ENCODE measurements at regions not wholly inside any gene's neighbourhood (a gene's known extent, or its start where the extent isn't known, plus 50 kb on each side); places are given as distances from the start of the nearest gene placed in this dataset.

DNA sequence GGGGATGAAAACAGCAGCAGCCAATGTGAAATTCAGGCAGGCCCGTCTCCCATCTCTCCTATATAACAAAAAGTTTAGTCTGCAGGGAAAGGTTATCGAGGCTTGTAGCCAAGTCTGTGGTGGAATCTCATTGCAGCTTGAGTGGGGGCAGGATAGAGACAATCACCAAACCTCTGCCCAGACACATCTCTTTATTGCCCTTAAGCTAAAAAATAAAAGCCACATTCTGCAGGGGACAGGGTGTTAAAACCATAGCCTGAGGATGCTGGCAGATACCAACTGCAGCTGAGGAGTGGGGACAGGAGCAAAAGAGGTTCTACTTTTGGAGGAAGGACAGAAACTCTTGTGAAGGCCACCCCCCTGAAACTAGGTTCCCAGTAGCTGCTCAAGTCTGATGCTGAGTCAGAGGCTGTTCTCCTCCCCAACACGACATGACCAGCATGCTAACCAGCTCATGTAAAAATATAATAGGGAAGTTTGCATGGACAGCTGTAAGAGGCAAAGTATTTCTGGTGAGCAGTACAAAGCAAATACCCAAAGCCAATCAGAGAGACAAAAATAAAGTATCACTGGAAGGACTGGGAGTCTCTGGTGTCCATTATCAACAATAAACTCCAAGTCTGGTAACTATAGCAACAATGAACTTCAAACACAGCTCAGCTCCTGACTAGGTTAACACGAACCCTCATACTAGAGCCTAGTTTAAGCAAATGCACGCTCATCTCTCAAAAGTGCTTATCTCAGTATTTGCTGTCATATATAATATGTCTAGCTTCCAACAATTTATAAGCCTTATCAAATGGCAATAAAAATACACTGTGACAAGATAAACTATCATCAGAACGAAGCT, 362.2 kb upstream of the SLCO3A1 start:
- no peak for DNase-seq (ENCODE audit: low spot score)

DNA sequence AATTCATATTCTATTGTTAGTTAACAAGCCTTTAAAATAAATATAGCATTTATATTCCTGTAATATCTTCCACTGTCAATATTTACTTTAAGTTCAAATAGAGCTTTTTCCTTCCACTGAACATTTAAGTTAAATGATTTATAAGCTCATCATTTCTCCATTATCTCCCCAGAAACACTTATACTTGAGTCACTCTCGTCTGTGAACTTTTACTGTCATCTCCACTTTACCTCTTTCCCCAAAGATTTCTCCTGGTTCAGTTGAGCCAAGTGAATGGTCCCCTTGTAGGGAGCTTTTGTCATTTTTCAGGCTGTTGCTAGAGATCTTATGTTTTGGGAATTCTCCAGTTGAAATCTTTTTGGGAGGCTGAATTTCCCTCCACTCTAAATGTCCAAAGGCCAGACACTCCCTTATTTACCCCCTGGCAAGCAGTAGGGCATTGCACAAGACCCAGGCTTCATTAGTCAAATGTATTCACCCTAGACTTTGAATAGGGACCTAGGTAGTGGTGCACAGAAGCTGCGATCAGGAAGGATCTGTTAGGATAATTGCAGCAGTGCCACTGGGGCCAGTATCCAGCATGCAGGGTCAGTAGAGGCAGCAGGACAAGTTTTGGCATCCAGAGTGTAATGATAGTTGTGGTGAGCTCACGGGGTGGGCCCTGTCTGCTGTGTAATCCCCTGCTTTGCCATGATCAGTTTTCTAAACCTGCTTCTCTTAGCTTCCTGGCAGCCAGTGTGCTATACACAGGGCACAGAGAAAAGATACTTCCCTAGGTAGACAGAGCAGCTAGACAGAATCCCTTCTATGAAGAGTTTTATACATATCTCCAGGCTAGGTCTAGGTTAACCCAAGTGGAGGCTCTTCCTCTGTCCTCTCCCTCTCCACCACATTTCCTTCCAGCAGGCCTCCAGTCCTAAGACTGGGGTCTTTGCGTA, 356.5 kb upstream of the SLCO3A1 start:
- in situ Hi-C loops (cut with MboI; ENCODE audit: low sequenced_read_pairs, unreplicated experiment), result no loop called here
- DNase-seq (ENCODE audit: low spot score), result no peak
- TF ChIP-seq, protein P1, sequence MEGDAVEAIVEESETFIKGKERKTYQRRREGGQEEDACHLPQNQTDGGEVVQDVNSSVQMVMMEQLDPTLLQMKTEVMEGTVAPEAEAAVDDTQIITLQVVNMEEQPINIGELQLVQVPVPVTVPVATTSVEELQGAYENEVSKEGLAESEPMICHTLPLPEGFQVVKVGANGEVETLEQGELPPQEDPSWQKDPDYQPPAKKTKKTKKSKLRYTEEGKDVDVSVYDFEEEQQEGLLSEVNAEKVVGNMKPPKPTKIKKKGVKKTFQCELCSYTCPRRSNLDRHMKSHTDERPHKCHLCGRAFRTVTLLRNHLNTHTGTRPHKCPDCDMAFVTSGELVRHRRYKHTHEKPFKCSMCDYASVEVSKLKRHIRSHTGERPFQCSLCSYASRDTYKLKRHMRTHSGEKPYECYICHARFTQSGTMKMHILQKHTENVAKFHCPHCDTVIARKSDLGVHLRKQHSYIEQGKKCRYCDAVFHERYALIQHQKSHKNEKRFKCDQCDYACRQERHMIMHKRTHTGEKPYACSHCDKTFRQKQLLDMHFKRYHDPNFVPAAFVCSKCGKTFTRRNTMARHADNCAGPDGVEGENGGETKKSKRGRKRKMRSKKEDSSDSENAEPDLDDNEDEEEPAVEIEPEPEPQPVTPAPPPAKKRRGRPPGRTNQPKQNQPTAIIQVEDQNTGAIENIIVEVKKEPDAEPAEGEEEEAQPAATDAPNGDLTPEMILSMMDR (IDR thresholded peaks at IDR 0.05; ENCODE audit: borderline replicate concordance, control extremely low read depth, extremely low read depth, insufficient read depth, missing control alignments), result no peak

More for the DNA sequence above, 362.2 kb upstream of the SLCO3A1 start:
- in situ Hi-C loops (cut with MboI; ENCODE audit: low sequenced_read_pairs, unreplicated experiment), result no loop called here
- TF ChIP-seq, protein P1 (IDR thresholded peaks at IDR 0.05; ENCODE audit: borderline replicate concordance, control extremely low read depth, extremely low read depth, insufficient read depth, missing control alignments), result no peak

DNA sequence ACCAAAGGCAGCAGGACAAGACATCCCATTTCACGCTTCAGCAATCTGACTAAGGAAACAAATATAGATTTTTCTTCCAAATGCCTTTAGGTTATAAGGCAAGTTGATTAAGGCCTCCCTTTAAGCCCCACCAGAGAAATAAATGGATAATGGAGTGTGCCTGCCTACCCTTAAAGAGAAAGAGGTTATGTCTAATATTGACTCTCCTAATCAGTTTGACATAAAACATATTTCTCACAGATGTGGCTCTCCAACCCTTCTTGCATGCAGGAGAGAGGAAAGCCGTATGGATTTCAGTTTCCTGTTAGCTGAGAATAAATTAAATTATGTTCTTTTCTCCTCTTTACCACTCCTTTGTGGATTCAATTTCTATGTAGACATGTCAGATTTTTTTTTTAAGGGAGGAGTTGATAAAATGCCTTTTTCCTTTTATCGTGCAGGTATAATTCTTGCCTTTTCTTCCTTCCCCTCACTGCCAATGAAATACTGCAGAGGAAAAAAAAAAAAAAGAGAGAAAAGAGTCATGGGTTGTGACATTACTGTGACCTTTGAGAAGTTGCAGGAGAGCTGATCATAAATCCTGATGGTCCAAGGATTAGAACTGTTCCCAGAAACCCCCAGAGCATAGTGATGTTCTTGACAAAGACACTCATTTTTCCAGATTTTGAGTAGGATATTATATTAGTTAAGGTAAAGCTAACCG, 355.3 kb upstream of the SLCO3A1 start:
- in situ Hi-C loops (cut with MboI; ENCODE audit: low sequenced_read_pairs, unreplicated experiment), result no loop called here
- TF ChIP-seq, protein P1 (IDR thresholded peaks at IDR 0.05; ENCODE audit: borderline replicate concordance, control extremely low read depth, extremely low read depth, insufficient read depth, missing control alignments), result no peak
- no peak for DNase-seq (ENCODE audit: low spot score)

DNA sequence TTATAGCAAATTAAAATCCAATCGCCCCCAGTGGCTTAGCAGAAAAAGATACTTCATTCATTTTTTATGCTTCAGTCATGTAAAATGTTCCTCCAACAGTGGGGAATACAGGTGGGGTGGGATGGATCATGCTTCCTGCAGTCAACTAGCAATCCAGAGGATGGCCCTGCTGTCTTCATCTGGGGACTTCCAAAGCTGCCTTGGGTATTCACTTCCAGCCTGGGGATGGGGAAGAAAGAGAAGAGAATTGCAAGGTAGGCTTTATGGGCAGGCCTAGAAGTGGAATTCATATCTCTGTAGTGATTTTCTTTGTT, 354.8 kb upstream of the SLCO3A1 start:
- TF ChIP-seq, protein P1 (IDR thresholded peaks at IDR 0.05; ENCODE audit: borderline replicate concordance, control extremely low read depth, extremely low read depth, insufficient read depth, missing control alignments), result no peak
- DNase-seq (ENCODE audit: low spot score), result no peak
- in situ Hi-C loops (cut with MboI; ENCODE audit: low sequenced_read_pairs, unreplicated experiment), result no loop called here

DNA sequence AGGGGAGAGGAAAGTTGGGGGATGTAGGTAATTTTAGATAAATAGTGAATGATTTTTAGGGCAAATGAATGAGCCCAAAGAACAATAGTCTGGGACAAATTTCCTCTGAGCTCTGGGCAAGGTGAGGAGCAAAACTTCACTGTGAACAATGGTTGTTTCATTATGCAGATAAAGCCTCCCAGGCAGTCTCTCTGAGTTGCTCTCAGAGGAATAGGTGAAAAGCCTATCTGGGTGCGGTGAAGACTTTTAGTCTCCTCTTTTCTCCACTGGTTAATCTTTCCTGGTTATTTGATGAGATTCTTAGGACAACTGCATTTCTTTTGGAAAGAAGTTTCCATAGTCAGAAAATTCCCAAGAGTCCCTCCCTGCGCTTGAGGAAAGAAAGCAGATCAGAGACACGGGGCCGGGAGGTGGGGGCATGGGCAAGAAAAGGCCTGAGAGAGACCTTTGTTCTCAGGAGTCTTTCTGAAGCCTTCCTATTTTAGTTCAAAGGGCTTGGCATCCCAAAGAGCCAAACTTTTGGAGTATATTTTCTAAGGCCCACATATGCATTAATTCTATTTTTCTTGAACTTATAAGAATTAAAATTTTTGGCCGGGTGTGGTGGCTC, 353.6 kb upstream of the SLCO3A1 start:
- TF ChIP-seq, protein P1 (IDR thresholded peaks at IDR 0.05; ENCODE audit: borderline replicate concordance, control extremely low read depth, extremely low read depth, insufficient read depth, missing control alignments), result no peak
- DNase-seq (ENCODE audit: low spot score), result no peak
- in situ Hi-C loops (cut with MboI; ENCODE audit: low sequenced_read_pairs, unreplicated experiment), result no loop called here

DNA sequence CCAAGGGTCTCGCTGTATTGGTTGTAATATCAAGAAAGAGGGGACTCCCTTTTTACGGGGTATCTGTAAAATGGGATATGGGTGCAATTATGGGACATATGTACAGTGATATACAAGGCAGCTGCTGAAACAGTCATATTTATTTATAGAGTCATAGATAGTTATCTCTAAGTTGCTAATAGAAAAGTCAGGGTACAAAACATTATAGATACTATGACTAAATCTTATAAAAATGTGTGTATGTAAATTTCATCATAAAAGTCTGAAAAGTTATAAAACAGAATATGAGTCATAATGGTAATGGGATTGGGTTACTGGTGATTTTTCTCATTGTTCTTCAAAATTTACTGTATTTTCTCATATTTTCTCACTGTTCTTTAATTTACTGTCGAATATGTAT, 344.9 kb upstream of the SLCO3A1 start:
- no peak for DNase-seq (ENCODE audit: low spot score)
- TF ChIP-seq, protein P1 (IDR thresholded peaks at IDR 0.05; ENCODE audit: borderline replicate concordance, control extremely low read depth, extremely low read depth, insufficient read depth, missing control alignments), result no peak
- in situ Hi-C loops (cut with MboI; ENCODE audit: low sequenced_read_pairs, unreplicated experiment), result no loop called here

Data from GM13976 (cell line).